ENCODE measurements at regions not wholly inside any gene's neighbourhood (a gene's known extent, or its start where the extent isn't known, plus 50 kb on each side); places are given as distances from the start of the nearest gene placed in this dataset.

GRCh38 chr21:22450507-22450906 lies 1452.3 kb downstream of the NCAM2 start:
- DNase-seq, result no peak
- Histone ChIP-seq H3K9me3 (no peaks in the 10 kb centered on the region), H3K4me3 (no peak overlapping the region), H3K27me3 (no peaks in the 10 kb centered on the region), H3K27ac (no peak overlapping the region), H3K36me3 (no peaks in the 10 kb centered on the region), H3K4me1 (no peaks in the 10 kb centered on the region)
- intact Hi-C loops (cut with DNase I), result no loop called here
- TF ChIP-seq POLR2A (IDR thresholded peaks at IDR 0.05), result no peak
- no peak for TF ChIP-seq CTCF (IDR thresholded peaks at IDR 0.05)
- 64 to 88% methylated on average over 1 of the region's 1 CpG for WGBS, 2 donors

- no peaks in the 10 kb centered on the region for H3K27me3 ChIP-seq
- H3K27ac ChIP-seq, result no peak overlapping the region
- DNase-seq, result no peak
- no peaks in the 10 kb centered on the region for H3K36me3 ChIP-seq
- intact Hi-C loops (cut with DNase I), result no loop called here
- WGBS, 2 donors, result 50 to 56% methylated on average over 2 of the region's 2 CpGs
- H3K9me3 ChIP-seq, result no peaks in the 10 kb centered on the region
- TF ChIP-seq CTCF (IDR thresholded peaks at IDR 0.05) (no peak), POLR2A (IDR thresholded peaks at IDR 0.05) (no peak)
- H3K4me3 ChIP-seq, result no peak overlapping the region
- no peaks in the 10 kb centered on the region for H3K4me1 ChIP-seq
These were observed 1458.0 kb downstream of the NCAM2 start for GRCh38 chr21:22456241-22456640.

GRCh38 chr21:22468893-22469292 lies 1470.7 kb downstream of the NCAM2 start:
- no peaks in the 10 kb centered on the region for H3K4me1 ChIP-seq
- TF ChIP-seq POLR2A (IDR thresholded peaks at IDR 0.05) (no peak), CTCF (IDR thresholded peaks at IDR 0.05) (no peak)
- no peak for DNase-seq
- H3K27ac ChIP-seq, result no peak overlapping the region
- H3K27me3 ChIP-seq, result no peaks in the 10 kb centered on the region
- no peaks in the 10 kb centered on the region for H3K36me3 ChIP-seq
- H3K4me3 ChIP-seq, result no peak overlapping the region
- intact Hi-C loops (cut with DNase I), result no loop called here
- H3K9me3 ChIP-seq, result peaks cover 0 to 11% (median 0%) of the 10 kb centered on the region in 3 donors
- WGBS, 2 donors, result 80 to 100% methylated on average over 1 of the region's 1 CpG

GRCh38 chr21:22474403-22474802 lies 1476.2 kb downstream of the NCAM2 start:
- no peaks in the 10 kb centered on the region for H3K4me1 ChIP-seq
- TF ChIP-seq CTCF (IDR thresholded peaks at IDR 0.05) (no peak), POLR2A (IDR thresholded peaks at IDR 0.05) (no peak)
- H3K4me3 ChIP-seq, result no peak overlapping the region
- WGBS, 2 donors, result 33 to 58% methylated on average over 1 of the region's 1 CpG
- no peaks in the 10 kb centered on the region for H3K27me3 ChIP-seq
- H3K27ac ChIP-seq, result no peak overlapping the region
- intact Hi-C loops (cut with DNase I), result no loop called here
- DNase-seq, result no peak
- H3K9me3 ChIP-seq, result peaks cover 0 to 7% (median 0%) of the 10 kb centered on the region in 3 donors
- no peaks in the 10 kb centered on the region for H3K36me3 ChIP-seq

- intact Hi-C loops (cut with DNase I), result no loop called here
- Histone ChIP-seq H3K4me1 (no peaks in the 10 kb centered on the region), H3K36me3 (no peaks in the 10 kb centered on the region), H3K27me3 (no peaks in the 10 kb centered on the region), H3K9me3 (peaks cover 0 to 7% (median 0%) of the 10 kb centered on the region in 3 donors), H3K27ac (no peak overlapping the region), H3K4me3 (no peak overlapping the region)
- WGBS, 2 donors, result 65 to 68% methylated on average over 2 of the region's 2 CpGs
- no peak for DNase-seq
- no peak for TF ChIP-seq POLR2A (IDR thresholded peaks at IDR 0.05)
- TF ChIP-seq CTCF (IDR thresholded peaks at IDR 0.05), result no peak
These were observed 1478.0 kb downstream of the NCAM2 start for GRCh38 chr21:22476214-22476613.
